IPS-15b (cell line): ENCODE measurements at regions not wholly inside any gene's neighbourhood (a gene's known extent, or its start where the extent isn't known, plus 50 kb on each side); places are given as distances from the start of the nearest gene placed in this dataset.

Experiments
- H3K27me3 ChIP-seq: one replicate; pipeline ENCODE4 v1.6.1; 2013; ENCODE audit warnings: low read length; ENCODE audit not compliant: control insufficient read depth, insufficient read depth
- H3K36me3 ChIP-seq: one replicate; pipeline ENCODE4 v1.6.1; 2013; ENCODE audit warnings: low read length; ENCODE audit not compliant: control insufficient read depth, insufficient read depth
- H3K4me1 ChIP-seq: one replicate; pipeline ENCODE4 v1.6.1; 2013; ENCODE audit warnings: mild to moderate bottlenecking, low read length; ENCODE audit not compliant: control insufficient read depth, insufficient read depth
- H3K4me3 ChIP-seq: one replicate; pipeline ENCODE4 v1.5.1; 2013; ENCODE audit warnings: low read depth, low read length
- H3K9ac ChIP-seq: one replicate; pipeline ENCODE4 v1.6.1; 2013; ENCODE audit warnings: low read depth, mild to moderate bottlenecking, low read length
- H3K9me3 ChIP-seq: one replicate; pipeline ENCODE4 v1.6.1; 2013; ENCODE audit warnings: mild to moderate bottlenecking, low read length; ENCODE audit not compliant: control insufficient read depth, insufficient read depth

DNA sequence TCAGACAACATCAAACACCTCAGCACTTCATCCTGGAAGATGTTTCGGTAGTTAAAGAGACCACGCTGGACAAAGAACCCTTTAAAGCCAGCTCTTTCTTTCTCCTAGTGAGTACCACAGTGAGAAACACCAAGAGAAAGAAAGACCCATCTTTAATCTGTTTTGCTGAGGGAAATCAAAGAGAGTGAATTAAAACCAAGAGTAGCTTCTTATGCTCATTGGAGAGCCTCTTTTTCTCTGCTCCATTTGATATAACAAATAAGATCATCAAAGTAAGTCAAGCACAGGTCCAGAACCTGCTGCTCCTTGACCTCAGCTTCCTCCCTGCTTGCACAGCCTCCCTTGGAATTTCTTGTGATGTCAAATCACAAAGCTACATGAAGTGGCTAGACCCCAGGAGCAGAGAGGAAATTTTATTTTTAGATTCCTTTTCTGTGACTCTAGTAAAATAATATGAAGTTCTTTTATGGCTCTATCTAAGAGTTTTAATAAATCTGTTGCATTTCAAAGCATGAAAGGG, 436.4 kb downstream of the C3orf38 start:
- Histone ChIP-seq H3K4me3 (no peak overlapping the region), H3K4me1 (peaks cover 9% of the 10 kb centered on the region), H3K9me3 (no peaks in the 10 kb centered on the region), H3K36me3 (no peaks in the 10 kb centered on the region), H3K9ac (no peak overlapping the region), H3K27me3 (no peaks in the 10 kb centered on the region)

DNA sequence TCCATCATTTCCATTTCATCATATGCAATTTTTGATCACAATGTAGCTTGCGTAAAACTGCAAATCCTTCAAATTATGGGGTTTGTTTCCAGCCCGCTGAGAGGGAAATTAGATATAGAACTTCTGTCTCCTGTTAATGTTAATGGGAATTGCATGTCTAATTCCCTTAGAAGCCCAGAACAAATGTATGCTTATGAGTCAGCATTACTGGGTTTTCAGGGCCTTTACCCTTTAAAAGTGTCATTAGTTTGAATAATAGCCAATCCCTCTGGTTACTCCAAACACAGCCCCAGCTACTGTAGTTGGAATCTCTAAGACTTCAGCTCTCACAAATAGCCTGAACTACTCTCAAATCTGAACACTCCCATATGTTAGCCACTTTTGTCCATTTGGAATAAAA, 439.4 kb downstream of the C3orf38 start:
- H3K4me1 ChIP-seq = peaks cover 9% of the 10 kb centered on the region
- H3K27me3 ChIP-seq = no peaks in the 10 kb centered on the region
- no peak overlapping the region for H3K4me3 ChIP-seq
- no peak overlapping the region for H3K9ac ChIP-seq
- H3K36me3 ChIP-seq = no peaks in the 10 kb centered on the region
- H3K9me3 ChIP-seq = no peaks in the 10 kb centered on the region

DNA sequence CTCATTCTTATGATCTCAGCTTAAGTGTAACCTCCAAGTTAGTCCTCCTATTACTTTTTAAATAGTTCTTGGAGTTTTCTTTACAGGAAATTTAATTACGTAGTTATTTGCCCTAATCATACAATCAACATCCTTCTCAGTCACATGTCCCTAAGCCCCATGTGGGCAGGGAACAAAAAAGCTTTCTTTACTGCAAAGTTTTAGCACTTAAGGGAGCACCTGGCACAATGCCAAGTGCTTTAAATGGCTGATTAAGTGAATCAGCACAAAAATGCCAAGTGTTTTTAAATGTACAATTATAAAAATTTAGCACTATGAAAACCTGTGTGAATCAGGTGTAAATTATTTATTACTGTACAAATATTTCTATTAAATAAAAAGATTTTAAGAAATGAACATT, 445.3 kb downstream of the C3orf38 start:
- Histone ChIP-seq H3K27me3 (no peaks in the 10 kb centered on the region), H3K4me1 (peaks cover 6% of the 10 kb centered on the region), H3K4me3 (no peak overlapping the region)

DNA sequence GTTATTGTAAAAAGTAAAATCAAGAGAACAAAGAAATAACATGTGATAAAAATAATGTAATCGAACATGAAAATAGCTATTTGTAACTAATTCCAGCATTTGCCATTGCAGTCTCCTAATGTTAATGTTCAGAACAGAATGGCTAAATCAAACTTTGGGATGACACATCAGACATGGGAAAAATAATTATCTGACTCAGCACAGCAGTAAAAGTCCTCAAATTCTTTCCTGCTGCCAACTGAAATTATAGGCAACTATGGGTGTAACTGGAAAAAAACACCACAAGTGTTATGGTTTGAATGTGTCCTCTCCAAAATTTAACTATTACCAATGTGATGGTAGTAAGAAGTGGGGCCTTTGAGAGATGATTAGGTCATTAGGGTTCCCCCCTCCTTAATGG, 446.7 kb downstream of the C3orf38 start:
- Histone ChIP-seq H3K36me3 (no peaks in the 10 kb centered on the region), H3K4me1 (no peaks in the 10 kb centered on the region), H3K27me3 (no peaks in the 10 kb centered on the region), H3K9ac (no peak overlapping the region), H3K9me3 (peaks cover 4% of the 10 kb centered on the region), H3K4me3 (no peak overlapping the region)

More for the DNA sequence above, 445.3 kb downstream of the C3orf38 start:
- Histone ChIP-seq H3K9ac (no peak overlapping the region), H3K9me3 (peaks cover 4% of the 10 kb centered on the region), H3K36me3 (no peaks in the 10 kb centered on the region)

DNA sequence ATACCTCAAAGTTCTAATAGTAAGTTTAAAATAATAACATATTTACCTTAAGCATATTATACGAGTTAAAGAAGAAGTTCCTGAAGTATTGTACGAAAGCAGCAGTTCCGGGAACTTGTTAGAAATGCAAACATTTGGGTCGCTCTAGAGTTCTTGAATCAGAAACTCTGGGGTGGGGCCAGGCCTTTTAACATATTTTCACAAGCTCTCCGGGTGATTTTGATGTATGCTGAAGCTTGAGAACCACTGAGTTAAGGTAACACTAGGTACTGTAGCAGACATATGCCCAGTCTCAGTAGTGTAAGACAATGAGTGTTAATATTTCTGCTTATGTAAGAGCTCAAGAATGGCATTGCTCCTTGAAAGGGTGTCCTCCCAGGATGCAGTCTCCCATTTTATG, 461.1 kb downstream of the C3orf38 start:
- Histone ChIP-seq H3K36me3 (no peaks in the 10 kb centered on the region), H3K4me1 (no peaks in the 10 kb centered on the region), H3K9ac (no peak overlapping the region), H3K27me3 (no peaks in the 10 kb centered on the region), H3K4me3 (no peak overlapping the region), H3K9me3 (no peaks in the 10 kb centered on the region)

DNA sequence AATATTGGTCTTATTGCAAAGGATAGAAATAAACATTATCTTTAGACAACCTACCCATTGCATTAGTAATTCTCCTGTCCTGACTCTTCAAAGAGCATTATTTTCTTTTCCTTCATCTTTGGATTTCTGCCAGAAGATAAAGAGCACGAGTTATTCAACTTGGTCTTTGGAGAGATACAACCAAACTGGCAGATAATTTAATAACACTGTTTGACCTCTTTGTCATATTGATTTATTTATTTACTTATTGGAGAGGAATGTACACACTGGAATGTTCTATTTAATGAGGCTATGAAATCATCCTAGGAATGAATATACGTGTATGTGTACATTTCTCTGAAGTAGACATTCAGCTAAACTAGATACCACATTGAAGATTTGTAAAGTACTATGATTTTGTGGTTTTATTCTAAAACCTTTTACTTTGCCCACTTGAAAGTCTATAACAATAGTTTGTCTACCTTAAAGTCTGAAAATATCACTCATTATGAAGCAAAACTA, 462.1 kb downstream of the C3orf38 start:
- no peak overlapping the region for H3K9ac ChIP-seq
- no peaks in the 10 kb centered on the region for H3K4me1 ChIP-seq
- H3K36me3 ChIP-seq = no peaks in the 10 kb centered on the region
- H3K4me3 ChIP-seq = no peak overlapping the region
- H3K27me3 ChIP-seq = no peaks in the 10 kb centered on the region
- H3K9me3 ChIP-seq = no peaks in the 10 kb centered on the region

DNA sequence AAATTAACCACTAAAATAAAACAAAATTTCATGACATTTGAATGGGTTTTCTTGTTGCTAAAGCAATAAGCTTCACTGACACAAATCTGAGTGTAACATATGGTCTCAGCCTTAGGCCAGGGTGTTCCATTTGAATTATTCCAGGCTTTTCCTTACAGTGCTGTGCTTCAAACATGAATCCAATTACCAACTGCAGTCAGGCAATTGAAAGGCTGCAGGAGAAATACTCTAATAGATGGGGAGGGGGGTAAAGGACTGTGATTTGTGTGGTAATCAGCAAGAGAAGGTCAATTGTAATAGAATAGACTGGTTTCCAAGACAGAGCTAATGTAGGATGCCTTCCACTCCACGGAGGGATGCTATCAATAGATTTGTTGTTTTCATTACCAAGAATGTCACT, 466.7 kb downstream of the C3orf38 start:
- Histone ChIP-seq H3K9me3 (no peaks in the 10 kb centered on the region), H3K4me1 (no peaks in the 10 kb centered on the region), H3K27me3 (no peaks in the 10 kb centered on the region), H3K9ac (no peak overlapping the region), H3K36me3 (no peaks in the 10 kb centered on the region), H3K4me3 (no peak overlapping the region)

DNA sequence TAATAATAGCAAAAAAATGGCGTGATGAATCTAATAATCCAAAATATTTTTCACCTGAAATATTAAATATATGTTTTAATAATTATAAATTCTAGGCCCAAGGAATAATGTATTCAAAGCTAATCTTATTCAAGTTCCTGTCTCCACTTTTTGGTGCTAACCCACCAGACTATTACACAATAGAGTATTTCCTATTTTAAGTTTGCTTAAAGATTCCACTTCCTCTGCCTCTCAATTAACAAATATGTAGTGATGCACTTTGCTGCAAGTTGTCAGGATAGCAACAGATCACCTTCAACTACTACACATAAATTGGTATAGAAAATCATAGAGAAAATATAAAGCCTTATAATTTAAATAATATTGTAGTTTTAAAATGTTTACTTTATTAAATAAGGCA, 467.5 kb downstream of the C3orf38 start:
- H3K4me3 ChIP-seq = no peak overlapping the region
- H3K27me3 ChIP-seq = no peaks in the 10 kb centered on the region
- H3K36me3 ChIP-seq = no peaks in the 10 kb centered on the region
- no peaks in the 10 kb centered on the region for H3K4me1 ChIP-seq
- no peak overlapping the region for H3K9ac ChIP-seq
- H3K9me3 ChIP-seq = no peaks in the 10 kb centered on the region

DNA sequence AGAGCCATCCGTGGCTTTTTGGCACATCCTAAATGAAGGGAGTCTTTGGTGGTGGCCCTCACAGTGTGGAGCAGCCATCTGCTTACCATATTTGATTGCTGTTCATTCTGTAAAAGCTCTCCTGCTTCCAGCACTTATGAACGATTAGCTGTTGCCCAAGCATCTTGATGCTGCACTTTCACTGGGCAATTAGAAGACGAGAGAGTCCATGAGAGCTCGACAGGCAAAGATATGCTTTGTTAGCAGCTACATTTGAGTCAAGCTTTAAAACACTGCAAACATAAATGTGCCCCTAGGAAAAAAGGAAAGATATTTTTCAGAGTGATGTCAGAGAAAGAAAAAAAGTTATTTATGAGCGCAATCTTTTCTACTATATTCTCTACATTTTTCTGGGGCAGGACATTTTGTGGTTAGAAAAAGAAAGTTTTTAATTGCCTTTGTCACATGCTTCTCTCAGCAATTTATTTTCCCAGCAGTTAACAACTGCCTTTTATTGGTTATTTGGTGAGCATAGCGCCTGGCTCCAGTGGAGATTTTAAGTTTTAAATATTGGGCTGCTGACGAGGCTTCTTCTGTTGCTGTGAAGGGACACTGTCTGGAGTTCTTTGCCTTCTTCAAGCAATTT, 468.4 kb downstream of the C3orf38 start:
- H3K27me3 ChIP-seq = no peaks in the 10 kb centered on the region
- no peak overlapping the region for H3K9ac ChIP-seq
- no peaks in the 10 kb centered on the region for H3K4me1 ChIP-seq
- no peak overlapping the region for H3K4me3 ChIP-seq
- H3K9me3 ChIP-seq = no peaks in the 10 kb centered on the region
- no peaks in the 10 kb centered on the region for H3K36me3 ChIP-seq

DNA sequence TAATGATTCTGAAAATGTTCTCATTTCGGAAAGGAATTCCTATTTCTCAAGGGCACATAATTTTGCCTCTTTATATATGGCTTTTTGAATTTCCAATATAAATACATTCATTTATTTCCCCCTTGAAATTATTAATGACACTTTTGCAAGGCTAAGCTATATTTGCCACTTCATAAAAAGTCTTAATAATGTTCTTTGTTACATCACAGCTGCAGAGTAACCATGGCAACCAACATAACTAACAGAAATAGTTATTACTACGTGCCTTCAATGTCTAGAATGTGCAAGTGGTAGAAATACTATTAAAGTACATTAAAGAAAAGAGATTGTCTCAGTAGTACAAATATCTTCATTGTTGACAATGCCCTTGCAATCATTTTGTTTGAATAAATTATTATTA, 471.8 kb downstream of the C3orf38 start:
- Histone ChIP-seq H3K4me1 (no peaks in the 10 kb centered on the region), H3K36me3 (no peaks in the 10 kb centered on the region), H3K27me3 (no peaks in the 10 kb centered on the region), H3K9ac (no peak overlapping the region), H3K9me3 (no peaks in the 10 kb centered on the region), H3K4me3 (no peak overlapping the region)

DNA sequence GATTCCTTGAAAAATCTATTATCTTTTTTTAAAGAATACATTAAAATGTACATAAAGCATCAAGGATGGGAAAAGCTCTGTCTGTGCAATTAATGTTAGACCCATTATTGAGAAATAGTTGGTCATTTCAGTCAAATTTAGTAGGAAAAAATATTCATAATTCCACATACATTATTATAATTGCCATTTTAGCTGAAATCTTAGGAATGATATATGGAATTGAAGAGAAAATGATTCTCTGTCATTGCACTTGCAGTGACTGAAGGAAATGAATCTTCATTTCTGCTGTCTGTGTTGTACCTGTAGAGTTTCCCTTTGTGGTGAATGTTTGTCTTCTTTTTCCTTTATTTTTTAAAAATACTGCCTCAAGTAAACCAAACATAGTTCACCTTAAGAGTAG, 473.9 kb downstream of the C3orf38 start:
- Histone ChIP-seq H3K4me1 (no peaks in the 10 kb centered on the region), H3K4me3 (no peak overlapping the region), H3K27me3 (no peaks in the 10 kb centered on the region), H3K9me3 (no peaks in the 10 kb centered on the region), H3K9ac (no peak overlapping the region), H3K36me3 (no peaks in the 10 kb centered on the region)

DNA sequence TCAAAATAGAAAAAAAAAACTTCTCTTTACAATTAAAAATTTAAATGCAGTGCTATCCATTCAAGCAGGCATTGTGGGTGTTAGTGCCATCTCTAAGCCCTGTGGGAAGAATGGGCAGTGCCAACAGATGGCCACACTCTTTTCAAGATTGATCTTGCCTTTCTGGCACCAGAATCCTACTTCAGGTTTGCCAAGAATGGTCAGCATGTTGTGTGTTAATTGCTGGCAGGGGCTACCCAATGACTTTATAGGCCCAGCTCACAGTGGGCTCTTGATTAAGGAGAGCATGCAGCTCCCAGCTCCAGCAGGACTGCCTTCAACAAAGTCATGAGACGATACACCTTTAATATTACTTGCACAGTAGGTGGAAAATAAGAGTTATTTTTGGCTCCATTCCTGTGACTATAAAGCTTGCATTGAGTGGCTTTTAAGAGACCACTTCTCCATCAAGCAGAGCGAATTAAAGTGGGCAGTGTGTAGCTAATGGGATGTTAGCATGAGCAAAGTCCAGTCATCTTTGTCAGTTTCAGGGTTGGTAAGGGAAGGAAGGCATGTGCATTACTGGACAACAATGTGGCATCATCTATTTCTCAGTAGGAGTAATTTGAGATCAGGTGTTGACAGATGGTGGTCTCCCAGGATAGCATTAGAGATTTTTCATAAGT, 476.8 kb downstream of the C3orf38 start:
- Histone ChIP-seq H3K4me1 (no peaks in the 10 kb centered on the region), H3K36me3 (no peaks in the 10 kb centered on the region), H3K9ac (no peak overlapping the region), H3K9me3 (no peaks in the 10 kb centered on the region), H3K27me3 (no peaks in the 10 kb centered on the region), H3K4me3 (no peak overlapping the region)
